ENCODE measurements at regions not wholly inside any gene's neighbourhood (a gene's known extent, or its start where the extent isn't known, plus 50 kb on each side); places are given as distances from the start of the nearest gene placed in this dataset.
"Not testable (repeated sequence)": the region's sequence is repeated elsewhere in the genome, so short reads cannot be mapped to it uniquely, and the experiment has no call there.

DNA sequence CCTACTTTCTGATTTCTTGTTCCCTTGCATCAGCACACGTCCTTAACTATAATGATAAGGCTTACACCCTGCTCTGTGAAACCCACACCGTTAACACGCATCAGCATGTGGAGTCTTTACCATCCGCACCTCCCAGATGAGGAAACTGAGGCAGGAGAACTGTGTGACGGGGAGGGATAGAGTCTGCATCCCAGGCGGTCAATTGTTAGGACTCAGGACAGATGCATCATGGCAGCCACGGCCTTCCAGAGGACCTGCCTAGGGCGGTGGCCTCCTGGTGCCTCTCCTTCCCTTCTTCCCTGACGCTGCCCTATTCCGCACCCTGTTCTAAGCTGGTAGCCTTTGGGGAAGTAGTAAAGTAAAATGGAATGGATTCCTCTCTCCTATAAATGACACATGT is 326.0 kb downstream of the TEX29 start:
- DNase-seq: no peak

DNA sequence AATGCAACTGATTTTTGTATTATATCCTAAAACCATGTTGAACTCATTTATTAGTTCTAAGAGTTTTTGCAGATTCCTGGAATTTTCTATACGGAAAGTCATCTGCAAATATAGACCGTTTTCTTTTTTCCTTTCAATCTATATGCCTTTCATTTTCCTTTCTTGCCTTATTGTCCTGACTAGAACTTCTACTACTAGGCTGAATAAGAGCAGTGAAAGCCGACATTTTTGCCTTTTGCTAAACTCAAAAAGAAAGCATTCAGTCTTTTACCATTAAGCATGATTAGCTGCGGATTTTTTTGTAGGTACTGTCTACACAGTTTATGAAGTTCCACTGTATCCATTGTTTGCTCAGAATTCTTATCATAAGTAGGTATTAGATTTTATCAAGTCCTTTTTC is 328.4 kb downstream of the TEX29 start:
- no peak for DNase-seq

DNA sequence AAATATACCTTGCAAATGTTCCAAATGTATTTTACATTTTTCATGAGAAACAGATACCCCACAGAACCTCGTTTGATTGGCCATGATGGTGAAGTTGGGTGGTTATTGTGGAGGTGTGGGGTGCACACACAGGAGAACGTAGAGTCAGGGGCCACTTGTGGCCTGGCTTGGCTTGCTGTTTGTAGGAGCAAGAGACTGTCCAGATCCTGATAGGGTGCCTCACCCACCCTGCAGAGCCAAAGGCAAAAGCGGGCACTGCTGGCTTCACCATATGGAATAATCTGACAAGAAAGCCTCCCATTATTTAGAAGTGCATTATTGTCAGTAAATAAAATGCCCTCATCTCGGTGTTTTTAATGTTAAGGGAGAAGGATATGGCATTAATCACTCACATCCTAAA is 330.2 kb downstream of the TEX29 start:
- no peak for DNase-seq

- no peak for DNase-seq
Measured at GRCh38 chr13:111652676-111653075, 332.2 kb downstream of the TEX29 start.

DNA sequence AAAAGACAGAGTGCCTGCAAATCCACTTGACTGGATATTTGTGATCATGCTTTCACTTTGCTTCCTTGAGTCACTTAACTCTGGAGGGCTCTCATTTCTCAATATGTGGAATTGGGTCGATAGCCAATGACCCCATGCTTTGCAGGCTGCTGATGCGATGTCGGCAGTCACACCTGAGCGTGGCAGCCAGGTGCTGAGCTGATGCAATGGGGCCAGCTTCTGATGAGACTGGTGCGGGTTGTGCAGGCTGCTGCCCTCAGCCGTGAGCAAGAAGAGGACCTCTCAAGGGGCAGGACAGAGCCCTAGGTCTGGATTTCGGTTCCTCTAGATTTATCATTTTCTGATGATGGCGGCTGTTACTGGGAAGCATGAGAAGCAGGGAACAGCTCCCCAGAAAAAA is 334.1 kb downstream of the TEX29 start:
- DNase-seq: no peak

DNA sequence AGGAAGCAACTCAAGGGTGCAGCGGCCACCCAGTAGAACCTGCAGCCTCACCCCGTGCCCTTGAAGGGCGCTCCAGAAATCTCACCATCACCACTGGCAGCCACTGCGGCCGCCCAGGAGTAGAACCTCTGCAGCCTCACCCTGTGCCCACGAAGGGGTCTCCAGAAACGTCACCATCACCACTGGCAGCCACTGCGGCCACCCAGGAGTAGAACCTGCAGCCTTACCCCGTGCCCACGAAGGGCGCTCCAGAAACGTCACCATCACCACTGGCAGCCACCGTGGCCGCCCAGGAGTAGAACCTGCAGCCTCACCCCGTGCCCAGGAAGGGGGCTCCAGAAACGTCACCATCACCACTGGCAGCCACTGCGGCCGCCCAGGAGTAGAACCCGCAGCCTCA is 336.0 kb downstream of the TEX29 start:
- DNase-seq: no peak

DNA sequence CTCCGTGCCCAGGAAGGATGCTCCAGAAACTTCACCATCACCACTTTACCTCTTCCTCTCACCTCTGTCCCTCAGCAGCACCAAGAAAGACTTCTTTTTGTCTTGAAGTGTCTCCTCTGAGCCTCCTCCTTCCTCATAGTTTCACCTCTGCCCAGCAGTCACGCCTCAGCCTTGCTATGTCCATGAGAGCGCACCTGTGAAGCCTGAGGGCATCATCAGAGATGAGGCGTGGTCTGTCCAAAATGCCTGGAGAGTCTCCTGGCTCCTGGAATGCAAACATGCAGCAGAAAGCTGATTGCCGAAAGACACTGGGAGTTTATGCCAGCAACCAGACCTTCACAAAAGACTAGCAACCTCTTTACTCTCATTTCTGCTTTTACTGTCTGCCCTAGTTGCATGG is 336.6 kb downstream of the TEX29 start:
- DNase-seq: no peak

DNA sequence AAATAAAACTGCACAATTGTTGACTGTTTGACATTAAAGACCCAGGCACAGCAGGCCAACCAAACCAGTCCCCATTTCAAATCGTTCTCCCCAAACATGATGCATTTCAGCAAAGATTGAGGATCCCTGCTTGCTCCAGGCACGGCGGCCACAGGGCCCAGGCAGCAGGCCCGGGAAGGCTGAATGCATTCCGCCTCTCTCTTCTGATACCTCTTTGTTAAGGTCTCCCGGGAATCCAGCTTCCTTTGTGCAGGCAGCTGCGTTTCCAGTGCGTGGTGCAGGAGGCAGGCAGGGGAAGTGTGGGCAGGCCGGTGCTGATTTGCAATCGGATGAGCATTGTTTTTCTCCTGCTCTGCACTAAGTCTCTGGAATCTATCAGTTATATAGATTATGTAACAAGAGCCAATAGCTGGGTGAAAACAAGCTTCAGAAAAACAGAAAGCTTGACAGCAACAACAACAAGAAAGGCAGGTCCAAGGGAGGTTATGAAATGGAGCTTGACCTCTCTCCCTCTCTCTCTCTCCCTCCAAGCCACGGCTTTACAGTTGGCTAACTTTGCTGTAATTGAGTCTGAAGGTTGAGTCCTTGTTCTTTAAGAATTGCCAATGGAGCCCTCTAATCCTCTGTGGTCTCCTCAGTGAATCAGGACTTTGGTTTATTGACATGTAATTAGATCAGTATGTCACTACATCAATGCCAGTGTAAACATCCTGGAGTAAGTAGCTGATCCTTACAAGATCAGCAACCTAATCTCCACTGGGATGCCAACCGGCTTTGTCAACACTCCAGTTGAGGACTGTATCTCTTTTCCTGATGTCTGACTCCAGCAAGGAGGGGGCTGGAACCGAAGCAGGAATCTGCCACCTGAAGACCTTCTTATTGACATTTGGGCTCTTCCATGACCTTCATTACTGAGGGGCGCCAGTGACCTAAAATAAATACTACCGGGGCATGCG is 338.0 kb downstream of the TEX29 start:
- no peak for DNase-seq

- DNase-seq: no peak
Measured at GRCh38 chr13:111659219-111659775, 338.9 kb downstream of the TEX29 start.

DNA sequence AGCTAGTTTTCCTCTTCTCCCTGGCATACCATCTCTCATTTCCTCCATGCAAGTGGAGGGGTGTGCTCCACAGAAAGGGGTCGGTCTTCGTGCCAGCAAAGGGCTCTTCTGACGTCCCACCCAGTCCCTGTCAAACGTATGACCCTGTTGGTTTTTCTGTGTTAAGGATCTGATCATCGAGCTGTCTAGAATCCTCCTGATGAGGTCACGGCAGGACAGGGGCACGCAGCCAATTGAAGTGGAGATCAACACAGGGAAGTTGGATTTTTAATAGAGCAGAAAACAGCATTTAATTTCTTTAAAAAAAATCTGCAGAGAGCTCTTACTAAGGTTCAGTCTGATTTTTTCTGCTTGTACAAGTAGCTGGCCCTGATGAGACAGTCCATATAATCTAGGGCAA is 339.4 kb downstream of the TEX29 start:
- no peak for DNase-seq

- no peak for DNase-seq
Measured at GRCh38 chr13:111661052-111661451, 340.6 kb downstream of the TEX29 start.

- no peak for DNase-seq
Measured at GRCh38 chr13:111661776-111662175, 341.3 kb downstream of the TEX29 start.

GRCh38 chr13:111662451-111662850 is 342.0 kb downstream of the TEX29 start:
- no peak for DNase-seq

DNA sequence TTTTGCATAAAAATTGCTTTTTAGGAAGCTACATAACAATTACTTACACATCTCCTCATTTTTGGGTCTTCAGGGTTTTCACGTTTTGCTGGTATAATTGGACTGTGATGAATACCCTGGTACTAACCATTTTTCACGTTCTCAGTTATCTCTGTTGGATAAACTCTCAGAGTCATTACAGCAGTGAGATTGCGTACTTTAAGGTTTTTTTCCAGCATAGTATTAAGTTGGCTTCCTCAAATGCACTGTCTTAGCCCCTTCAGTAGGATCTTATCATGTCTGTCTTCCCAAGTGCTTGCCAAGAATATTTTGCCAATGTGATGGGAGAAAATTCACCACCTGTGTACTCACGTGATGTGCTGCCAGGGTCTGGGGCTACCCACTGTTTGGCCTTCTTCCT is 342.5 kb downstream of the TEX29 start:
- DNase-seq: no peak

GRCh38 chr13:111663505-111663904 is 343.1 kb downstream of the TEX29 start:
- DNase-seq: no peak

DNA sequence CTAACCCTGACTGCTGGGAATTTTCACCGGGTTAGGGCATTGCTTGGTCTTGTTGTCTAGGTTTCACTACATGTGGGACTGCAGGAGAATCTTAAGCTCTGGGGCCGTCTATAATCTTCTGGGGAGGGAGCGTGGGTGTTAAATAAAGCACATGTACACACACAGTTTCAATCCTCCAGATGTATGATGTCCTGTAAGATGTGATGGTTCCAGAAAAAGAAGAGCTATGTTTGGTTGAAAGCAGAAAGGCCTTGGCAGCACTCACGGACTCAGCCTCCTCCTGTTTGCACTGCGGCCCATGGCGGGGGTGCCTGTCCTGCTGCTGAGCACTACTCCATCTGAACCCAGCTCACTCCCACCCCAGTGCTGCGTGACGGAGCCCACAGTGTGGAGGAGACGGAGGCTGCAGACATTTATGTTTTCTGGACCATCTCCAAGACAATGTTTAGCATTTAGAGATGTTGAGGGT is 343.5 kb downstream of the TEX29 start:
- DNase-seq: no peak

GRCh38 chr13:111664696-111665095 is 344.3 kb downstream of the TEX29 start:
- no peak for DNase-seq

- DNase-seq: no peak
Measured at GRCh38 chr13:111665691-111666095, 345.3 kb downstream of the TEX29 start.

DNA sequence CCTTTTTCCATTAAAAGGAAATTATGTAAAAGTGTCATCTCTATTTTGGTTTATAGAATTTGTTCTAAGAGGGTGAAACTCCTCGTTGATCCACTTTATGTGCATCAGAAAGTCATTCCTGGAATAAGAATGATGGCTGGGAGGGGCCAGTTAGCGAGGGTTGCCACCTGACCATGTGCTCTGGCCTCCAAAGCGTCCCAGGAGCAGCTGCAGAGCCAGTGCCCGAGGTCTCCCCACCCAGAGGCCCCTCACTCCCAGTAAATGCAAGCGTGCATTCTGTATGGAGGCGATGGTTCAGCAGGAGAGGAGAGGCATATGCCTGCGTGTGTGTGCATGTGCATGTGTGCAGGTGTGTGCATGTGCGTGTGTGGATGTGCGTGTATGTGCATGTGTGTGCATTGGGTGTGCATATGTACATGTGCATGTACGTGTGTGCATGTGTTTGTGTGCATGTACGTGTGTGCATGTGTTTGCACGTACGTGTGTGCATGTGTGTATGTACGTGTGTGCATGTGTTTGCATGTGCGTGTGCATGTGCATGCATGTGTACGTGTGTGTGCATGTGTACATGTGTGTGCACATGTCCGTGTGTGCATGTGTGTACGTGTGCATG is 345.8 kb downstream of the TEX29 start:
- DNase-seq: no peak

DNA sequence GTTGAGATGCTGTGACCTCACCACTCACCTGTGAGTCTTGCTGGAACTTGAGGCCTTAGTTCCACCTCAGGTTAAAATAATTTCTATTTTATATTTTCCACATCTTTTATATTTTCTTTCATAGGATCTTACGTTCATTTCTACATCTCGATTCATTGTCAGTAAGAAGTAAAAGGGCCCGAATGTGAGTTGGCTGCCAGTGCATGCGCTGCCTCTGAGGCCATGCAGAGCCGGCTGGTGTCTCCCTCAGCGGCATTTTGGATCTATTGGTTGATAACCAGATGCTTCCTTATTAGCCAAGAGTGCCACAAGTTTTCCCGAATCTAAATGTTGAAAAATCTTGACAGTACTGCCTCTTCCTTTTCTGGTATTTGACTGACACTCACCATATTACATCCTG is 347.3 kb downstream of the TEX29 start:
- no peak for DNase-seq

- no peak for DNase-seq
Measured at GRCh38 chr13:111668451-111668850, 348.0 kb downstream of the TEX29 start.

DNA sequence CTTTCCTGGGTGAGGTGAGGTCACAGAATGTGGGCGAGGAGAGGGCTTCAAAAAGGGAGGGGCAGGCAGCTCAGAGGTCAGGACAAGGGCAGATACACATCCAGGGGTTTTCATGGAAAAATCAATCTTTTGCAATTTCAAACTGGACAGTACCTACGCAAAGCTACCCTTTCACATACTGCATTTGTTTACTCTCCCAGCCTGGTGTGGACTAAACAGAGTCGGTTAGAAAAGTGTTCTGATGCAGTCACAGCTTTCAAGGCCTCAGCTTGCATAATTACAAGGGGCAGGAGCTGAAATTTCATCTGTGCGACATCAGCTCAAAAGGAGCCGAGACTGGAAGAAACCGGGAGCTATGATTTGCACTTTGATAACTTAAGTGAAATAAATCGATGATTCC is 351.8 kb downstream of the TEX29 start:
- DNase-seq: not testable (repeated sequence)

- DNase-seq: not testable (repeated sequence)
Measured at GRCh38 chr13:111678120-111678882, 357.9 kb downstream of the TEX29 start.
